Ectodermal cell (in vitro differentiated cells): ENCODE measurements at regions not wholly inside any gene's neighbourhood (a gene's known extent, or its start where the extent isn't known, plus 50 kb on each side); places are given as distances from the start of the nearest gene placed in this dataset.

ENCODE experiments used
- H3K27ac ChIP-seq: 2 replicates; pipeline ENCODE4 v1.7.0; 2013; ENCODE audit warnings: mild to moderate bottlenecking, low read depth, low read length; ENCODE audit not compliant: insufficient read depth, poor library complexity, severe bottlenecking
- H3K27me3 ChIP-seq: 2 replicates; pipeline ENCODE4 v1.7.0; 2013; ENCODE audit warnings: mild to moderate bottlenecking, low read length; ENCODE audit not compliant: insufficient read depth, control insufficient read depth, poor library complexity, severe bottlenecking
- H3K36me3 ChIP-seq: one replicate; pipeline ENCODE4 v1.7.0; 2013; ENCODE audit warnings: low read length; ENCODE audit not compliant: control insufficient read depth, insufficient read depth
- H3K4me1 ChIP-seq: one replicate; pipeline ENCODE4 v1.7.0; 2013; ENCODE audit warnings: low read length; ENCODE audit not compliant: control insufficient read depth, insufficient read depth
- H3K4me3 ChIP-seq: 2 replicates; pipeline ENCODE4 v1.7.0; 2013; ENCODE audit warnings: low read depth, low read length, control low read depth; ENCODE audit not compliant: insufficient read depth
- H3K9me3 ChIP-seq: 2 replicates; pipeline ENCODE4 v1.7.0; 2013; ENCODE audit warnings: mild to moderate bottlenecking, low read length, moderate library complexity; ENCODE audit not compliant: control insufficient read depth
- WGBS, 2 experiments: methylation state at CpG; one replicate each; pipeline ENCODE4 v1.1.7; 2013; ENCODE audit warnings: missing lambda C conversion rate in 2 of 2; 5-methylcytosine and 5-hydroxymethylcytosine counted together

DNA sequence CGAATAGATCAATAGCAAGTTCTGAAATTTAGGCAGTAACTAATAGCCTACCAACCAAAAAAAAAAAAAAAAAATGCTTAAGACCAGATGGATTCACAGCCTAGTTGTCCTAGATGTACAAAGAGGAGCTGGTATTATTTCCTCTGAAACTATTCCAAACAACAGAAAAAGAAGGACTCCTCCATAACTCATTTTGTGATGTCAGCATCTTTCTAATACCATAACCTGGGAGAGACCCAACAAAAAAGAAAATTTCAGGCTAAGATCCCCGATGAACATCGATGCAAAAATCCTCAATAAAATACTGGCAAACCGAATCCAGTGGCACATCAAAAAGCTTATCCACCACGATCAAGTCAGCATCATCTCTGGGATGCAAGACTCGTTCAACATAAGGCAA lies 1557.9 kb downstream of the C4orf33 start:
- no peak overlapping the region for H3K27ac ChIP-seq
- H3K36me3 ChIP-seq: no peaks in the 10 kb centered on the region
- 92 to 93% methylated on average over 6 of the region's 6 CpGs for WGBS, 2 experiments
- no peaks in the 10 kb centered on the region for H3K27me3 ChIP-seq
- no peaks in the 10 kb centered on the region for H3K9me3 ChIP-seq
- H3K4me1 ChIP-seq: no peaks in the 10 kb centered on the region
- no peak overlapping the region for H3K4me3 ChIP-seq

DNA sequence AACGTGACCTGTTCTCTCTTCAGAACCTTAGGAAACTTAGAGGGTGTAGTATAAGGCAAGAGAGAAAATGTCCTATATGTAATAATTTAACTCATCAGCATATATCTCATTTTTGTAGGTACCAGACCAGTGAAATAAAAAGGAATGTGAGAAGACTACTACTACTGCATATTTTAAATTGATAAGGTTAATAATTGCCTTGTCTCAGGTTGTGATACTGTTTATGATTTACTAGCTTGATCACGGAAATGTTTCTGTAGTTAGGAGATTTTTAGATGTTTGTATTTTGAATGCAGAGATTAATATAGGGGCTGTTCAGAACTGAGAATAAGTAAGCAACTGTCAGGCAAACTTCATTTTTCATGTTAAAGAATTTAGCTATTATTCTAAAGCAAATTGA lies 1563.4 kb downstream of the C4orf33 start:
- Histone ChIP-seq H3K27ac (no peak overlapping the region), H3K4me1 (no peaks in the 10 kb centered on the region), H3K4me3 (no peak overlapping the region), H3K9me3 (no peaks in the 10 kb centered on the region), H3K27me3 (no peaks in the 10 kb centered on the region), H3K36me3 (no peaks in the 10 kb centered on the region)
- 95% methylated on average over 1 of the region's 2 CpGs for WGBS, 2 experiments

DNA sequence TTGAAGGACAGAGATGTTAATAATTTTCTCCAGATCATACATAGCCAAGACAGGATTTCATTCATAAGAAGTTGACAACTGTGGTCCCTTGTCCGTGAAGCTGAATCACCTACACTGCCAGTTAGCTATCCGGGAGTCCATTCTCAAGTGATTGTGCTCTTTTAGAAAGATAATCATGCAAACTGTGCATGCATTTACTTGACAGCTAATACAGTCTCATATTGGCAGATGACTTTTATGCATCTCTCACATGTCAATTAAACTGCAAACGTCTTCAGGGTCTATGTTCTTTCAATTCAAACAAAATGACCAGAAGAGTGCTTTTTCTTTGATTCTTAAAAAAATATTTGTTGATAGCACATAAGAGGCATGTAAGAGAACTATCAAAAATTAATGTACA lies 1572.9 kb downstream of the C4orf33 start:
- H3K4me3 ChIP-seq: no peak overlapping the region
- H3K9me3 ChIP-seq: no peaks in the 10 kb centered on the region
- WGBS, 2 experiments: 85 to 96% methylated on average over 3 of the region's 3 CpGs
- H3K27me3 ChIP-seq: no peaks in the 10 kb centered on the region
- no peak overlapping the region for H3K27ac ChIP-seq
- H3K36me3 ChIP-seq: no peaks in the 10 kb centered on the region
- peaks cover 7% of the 10 kb centered on the region for H3K4me1 ChIP-seq

DNA sequence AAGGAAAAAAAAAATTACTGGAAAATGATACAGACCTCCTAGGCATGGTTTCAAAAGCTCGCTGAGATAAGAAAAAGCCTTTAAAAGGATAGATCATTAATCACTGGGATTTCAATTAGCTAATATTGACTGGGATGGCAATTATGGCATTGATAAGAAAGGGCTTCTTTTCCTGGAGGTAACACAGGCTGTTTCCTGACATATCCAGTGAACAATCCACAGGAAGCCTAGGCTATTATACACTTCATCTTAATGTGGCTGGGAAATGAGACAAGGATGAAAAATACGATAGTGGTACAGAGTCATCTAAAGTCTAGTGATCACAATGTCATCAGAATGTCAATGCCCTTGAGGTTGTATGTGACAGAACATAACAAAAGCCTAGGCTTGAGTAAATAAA lies 1579.3 kb downstream of the C4orf33 start:
- Histone ChIP-seq H3K9me3 (no peaks in the 10 kb centered on the region), H3K27me3 (no peaks in the 10 kb centered on the region), H3K4me1 (peaks cover 4% of the 10 kb centered on the region), H3K4me3 (no peak overlapping the region), H3K27ac (no peak overlapping the region), H3K36me3 (no peaks in the 10 kb centered on the region)
- WGBS, 2 experiments: 90% methylated on average over 2 of the region's 2 CpGs

DNA sequence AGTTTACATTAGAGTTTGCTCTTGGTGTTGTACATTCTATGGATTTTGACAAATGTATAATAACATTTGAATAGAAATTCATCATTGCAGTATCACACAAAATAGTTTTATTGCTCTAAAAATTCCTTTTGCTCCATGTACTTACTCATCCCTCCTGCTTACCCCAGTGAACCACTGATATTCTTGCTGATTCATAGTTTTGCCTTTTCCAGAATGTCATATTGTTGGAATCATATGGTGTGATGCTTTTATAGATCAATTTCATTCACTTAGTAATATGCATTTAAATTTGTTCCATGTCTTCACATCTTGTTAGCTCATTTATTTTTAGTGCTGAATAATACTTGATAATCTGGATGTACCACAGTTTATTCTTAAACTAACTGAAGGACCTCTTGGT lies 1593.2 kb downstream of the C4orf33 start:
- Histone ChIP-seq H3K9me3 (no peaks in the 10 kb centered on the region), H3K27ac (no peak overlapping the region), H3K36me3 (no peaks in the 10 kb centered on the region)

DNA sequence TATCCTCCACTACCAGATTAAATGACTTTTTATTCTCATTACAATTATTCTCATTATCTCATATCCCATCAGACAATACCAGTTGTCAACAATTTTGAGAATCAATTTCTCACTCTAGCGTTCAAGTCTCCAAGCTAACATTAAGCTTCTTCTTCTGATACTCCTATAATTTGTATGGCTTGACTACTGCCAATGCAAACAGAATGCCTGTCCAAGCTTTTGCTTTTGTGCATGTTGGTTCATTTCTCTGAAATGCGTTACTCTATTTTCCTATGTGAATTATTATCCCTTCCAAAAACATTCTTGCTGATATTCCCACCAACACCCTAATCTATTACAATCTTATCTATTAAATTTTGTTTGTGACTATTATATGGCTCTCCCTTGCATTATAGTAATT lies 1602.3 kb downstream of the C4orf33 start:
- 94 to 99% methylated on average over 2 of the region's 2 CpGs for WGBS, 2 experiments
- no peak overlapping the region for H3K4me3 ChIP-seq
- no peaks in the 10 kb centered on the region for H3K9me3 ChIP-seq
- no peaks in the 10 kb centered on the region for H3K36me3 ChIP-seq
- no peaks in the 10 kb centered on the region for H3K4me1 ChIP-seq
- no peaks in the 10 kb centered on the region for H3K27me3 ChIP-seq
- no peak overlapping the region for H3K27ac ChIP-seq

More for the DNA sequence above, 1593.2 kb downstream of the C4orf33 start:
- Histone ChIP-seq H3K4me1 (no peaks in the 10 kb centered on the region), H3K27me3 (no peaks in the 10 kb centered on the region), H3K4me3 (no peak overlapping the region)

DNA sequence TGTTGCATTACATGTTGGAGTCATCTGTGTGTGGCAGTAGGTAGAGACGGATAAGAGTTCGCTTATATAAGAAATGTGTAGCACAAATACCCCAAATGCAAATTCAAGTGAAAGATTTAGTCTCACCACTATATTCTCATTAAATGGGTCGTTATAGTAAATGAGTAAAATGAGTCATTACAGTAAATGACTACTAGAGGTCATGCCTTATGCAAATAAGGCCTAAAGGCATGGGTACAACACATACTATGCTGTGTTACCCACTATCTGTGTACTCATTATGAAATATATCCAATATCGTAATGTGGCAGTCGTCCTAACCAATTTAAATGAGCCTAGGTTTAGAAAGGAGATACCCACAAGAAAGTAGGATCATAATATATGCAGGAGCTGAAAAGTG lies 1603.1 kb downstream of the C4orf33 start:
- 83 to 100% methylated on average over 2 to 4 of the region's 5 CpGs for WGBS, 2 experiments
- H3K27ac ChIP-seq: no peak overlapping the region
- no peak overlapping the region for H3K4me3 ChIP-seq

DNA sequence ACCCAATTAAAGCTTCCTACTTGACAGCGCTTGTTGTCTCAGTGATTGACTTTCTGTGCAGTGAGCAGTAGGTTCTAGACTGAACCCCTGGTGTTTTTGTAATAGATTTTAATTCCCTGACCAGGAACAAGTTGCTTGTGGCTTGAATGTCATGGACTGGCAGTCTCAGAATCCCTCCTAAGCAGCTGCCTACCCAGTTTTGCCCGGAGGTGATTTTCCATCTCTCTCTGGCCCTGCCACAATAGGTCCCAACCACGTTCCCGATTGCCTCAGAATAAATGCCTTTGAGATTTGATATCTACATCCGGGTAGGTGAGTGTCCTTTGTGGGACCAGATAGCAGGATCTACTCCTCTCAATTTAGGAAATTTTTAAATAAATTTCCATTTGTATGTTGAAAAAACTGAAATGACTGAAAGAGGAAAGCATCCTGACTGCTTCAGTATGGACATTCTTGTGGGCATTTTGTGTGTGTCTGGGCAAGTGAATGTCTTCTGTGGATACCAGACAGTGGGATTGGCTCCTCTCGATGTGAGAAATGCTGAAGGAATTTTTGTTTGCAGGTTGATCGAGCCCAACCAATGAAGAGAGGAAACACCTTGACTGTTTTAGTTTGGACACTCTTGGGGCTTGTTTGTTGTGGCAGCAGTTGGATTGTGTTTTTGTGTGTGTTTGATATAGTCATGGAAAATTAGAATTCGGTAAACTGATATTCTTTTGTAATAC lies 1607.4 kb downstream of the C4orf33 start:
- no peaks in the 10 kb centered on the region for H3K9me3 ChIP-seq
- H3K27ac ChIP-seq: no peak overlapping the region
- no peaks in the 10 kb centered on the region for H3K36me3 ChIP-seq
- no peaks in the 10 kb centered on the region for H3K4me1 ChIP-seq
- H3K27me3 ChIP-seq: no peaks in the 10 kb centered on the region
- WGBS, 2 experiments: 94 to 96% methylated on average over 8 of the region's 8 CpGs
- no peak overlapping the region for H3K4me3 ChIP-seq

More for the DNA sequence above, 1603.1 kb downstream of the C4orf33 start:
- Histone ChIP-seq H3K27me3 (no peaks in the 10 kb centered on the region), H3K9me3 (no peaks in the 10 kb centered on the region), H3K4me1 (no peaks in the 10 kb centered on the region), H3K36me3 (no peaks in the 10 kb centered on the region)

DNA sequence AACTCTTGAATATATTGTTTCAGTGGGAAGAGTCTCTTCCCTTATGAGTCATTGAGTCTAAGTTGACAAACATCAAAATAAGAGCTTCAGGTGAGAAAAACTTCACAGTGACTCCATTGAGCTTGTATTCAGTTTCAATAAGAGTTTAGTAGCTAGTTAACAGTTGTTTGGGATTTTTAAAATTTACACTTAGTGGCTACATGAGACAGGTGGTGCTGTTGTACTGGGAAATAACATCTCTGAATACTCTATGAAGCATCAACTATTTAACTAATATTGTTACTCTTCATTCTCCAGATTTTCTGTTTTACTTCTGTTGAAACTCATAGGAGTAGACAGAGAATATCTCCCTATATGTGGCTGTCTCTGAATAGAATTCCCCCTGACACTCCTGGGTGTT lies 1609.1 kb downstream of the C4orf33 start:
- H3K27ac ChIP-seq: no peak overlapping the region

DNA sequence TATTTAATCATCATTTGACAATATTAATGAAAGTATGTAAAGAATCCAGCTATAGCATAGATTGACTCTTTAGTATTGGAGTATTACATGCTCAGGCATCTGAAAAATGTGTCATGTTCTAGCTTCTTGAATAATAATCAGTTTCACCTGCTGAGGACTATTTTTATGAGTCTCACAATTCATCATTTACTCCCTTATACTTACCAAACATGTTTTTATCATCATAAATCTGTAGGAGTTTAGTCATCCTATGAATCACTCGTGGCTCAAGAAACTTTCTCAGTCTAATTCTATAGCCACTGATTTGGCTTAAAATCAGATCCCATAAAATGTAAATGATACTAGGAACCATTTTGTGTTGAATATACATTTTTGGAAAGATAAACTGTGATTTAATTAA lies 1616.1 kb downstream of the C4orf33 start:
- Histone ChIP-seq H3K9me3 (no peaks in the 10 kb centered on the region), H3K36me3 (no peaks in the 10 kb centered on the region), H3K4me1 (no peaks in the 10 kb centered on the region), H3K4me3 (no peak overlapping the region), H3K27me3 (no peaks in the 10 kb centered on the region), H3K27ac (no peak overlapping the region)
- WGBS, 2 experiments: 86% methylated on average over 1 of the region's 1 CpG; no CpG with 5 or more reads in 1 of the 2 experiments

More for the DNA sequence above, 1609.1 kb downstream of the C4orf33 start:
- Histone ChIP-seq H3K27me3 (no peaks in the 10 kb centered on the region), H3K36me3 (no peaks in the 10 kb centered on the region), H3K4me1 (no peaks in the 10 kb centered on the region), H3K4me3 (no peak overlapping the region), H3K9me3 (no peaks in the 10 kb centered on the region)

DNA sequence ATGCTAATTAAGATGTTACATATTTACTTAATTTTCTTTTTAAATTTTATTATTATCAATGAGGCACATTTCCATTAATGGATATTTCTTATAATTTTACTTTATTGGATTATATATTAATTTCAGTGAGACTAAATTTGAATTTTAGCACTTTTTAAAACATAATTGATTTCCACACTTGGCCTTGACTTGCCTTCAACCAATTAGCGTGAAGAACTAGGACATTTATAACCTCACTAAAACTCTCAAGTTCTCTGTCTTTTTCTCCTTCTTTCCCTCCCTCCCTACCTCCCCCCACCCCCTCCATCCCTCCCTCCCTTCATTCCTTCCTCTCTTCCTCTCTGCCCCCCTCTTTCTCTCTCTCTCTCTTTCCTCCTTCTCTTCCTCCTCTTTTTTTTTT lies 1618.1 kb downstream of the C4orf33 start:
- Histone ChIP-seq H3K4me1 (no peaks in the 10 kb centered on the region), H3K4me3 (no peak overlapping the region), H3K9me3 (no peaks in the 10 kb centered on the region), H3K36me3 (no peaks in the 10 kb centered on the region), H3K27ac (no peak overlapping the region), H3K27me3 (no peaks in the 10 kb centered on the region)
- WGBS, 2 experiments: 93 to 96% methylated on average over 1 of the region's 1 CpG
